ENCODE measurements at regions not wholly inside any gene's neighbourhood (a gene's known extent, or its start where the extent isn't known, plus 50 kb on each side); places are given as distances from the start of the nearest gene placed in this dataset.
A peak's percentile ranks its signal among the peaks of the same experiment; 100 is the strongest.
"Not testable (repeated sequence)": the region's sequence is repeated elsewhere in the genome, so short reads cannot be mapped to it uniquely, and the experiment has no call there.

DNA sequence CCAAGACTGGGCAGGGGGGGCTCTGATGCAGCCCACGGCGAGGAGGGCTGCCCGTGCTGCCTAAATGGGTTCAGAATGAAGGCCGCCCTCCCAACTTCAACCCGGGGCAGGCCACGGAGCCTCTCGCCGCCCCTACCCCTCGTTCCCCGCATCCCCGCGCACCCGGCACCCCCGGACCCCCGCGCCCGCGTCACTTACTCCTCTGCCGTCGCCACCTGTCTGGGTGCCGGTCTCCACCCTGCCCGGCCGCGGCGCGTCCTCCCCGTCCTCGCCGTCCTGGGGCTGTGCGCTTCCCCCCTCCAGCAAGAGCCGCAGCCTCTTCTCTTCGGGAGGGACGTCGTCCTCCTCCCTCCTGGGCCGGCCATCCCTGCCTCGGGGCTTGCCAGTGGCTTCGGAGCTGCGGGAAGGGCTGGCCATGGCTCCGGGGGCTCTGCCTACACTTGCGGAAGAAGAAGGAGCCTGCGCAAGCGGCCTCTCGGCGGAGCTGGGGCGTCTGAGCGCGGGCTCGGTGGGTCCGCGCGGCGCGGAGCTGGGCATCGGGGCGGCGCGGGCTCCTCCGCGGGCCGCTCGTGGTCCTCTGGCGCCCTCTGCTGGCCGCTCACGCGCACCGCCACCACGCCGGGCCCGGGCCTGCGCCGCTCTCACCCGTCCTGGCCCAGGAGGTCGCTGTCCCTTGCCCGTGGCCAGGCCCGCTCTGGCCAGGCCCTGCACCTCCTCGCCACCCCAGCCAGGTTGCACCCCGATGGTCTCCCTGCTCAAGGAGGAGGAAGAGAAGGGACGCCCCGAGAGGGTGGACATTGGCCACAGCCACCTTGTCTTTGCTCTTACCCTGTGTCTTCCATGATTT is 59.3 kb upstream of the CLEC6A start:
- peak; percentile 61 to 90 for DNase-seq (ENCODE audit: low spot score in 2 of 2, unreplicated experiment in 2 of 2)
- not testable (repeated sequence) for H3K9me3 Mint-ChIP-seq, H3K36me3 Mint-ChIP-seq, H3K27ac Mint-ChIP-seq, H3K4me1 Mint-ChIP-seq
- H3K4me3 Mint-ChIP-seq: peak overlapping the region; percentile 71
- TF ChIP-seq, protein P1, sequence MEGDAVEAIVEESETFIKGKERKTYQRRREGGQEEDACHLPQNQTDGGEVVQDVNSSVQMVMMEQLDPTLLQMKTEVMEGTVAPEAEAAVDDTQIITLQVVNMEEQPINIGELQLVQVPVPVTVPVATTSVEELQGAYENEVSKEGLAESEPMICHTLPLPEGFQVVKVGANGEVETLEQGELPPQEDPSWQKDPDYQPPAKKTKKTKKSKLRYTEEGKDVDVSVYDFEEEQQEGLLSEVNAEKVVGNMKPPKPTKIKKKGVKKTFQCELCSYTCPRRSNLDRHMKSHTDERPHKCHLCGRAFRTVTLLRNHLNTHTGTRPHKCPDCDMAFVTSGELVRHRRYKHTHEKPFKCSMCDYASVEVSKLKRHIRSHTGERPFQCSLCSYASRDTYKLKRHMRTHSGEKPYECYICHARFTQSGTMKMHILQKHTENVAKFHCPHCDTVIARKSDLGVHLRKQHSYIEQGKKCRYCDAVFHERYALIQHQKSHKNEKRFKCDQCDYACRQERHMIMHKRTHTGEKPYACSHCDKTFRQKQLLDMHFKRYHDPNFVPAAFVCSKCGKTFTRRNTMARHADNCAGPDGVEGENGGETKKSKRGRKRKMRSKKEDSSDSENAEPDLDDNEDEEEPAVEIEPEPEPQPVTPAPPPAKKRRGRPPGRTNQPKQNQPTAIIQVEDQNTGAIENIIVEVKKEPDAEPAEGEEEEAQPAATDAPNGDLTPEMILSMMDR (IDR thresholded peaks at IDR 0.05; ENCODE audit: unreplicated experiment): peak; percentile 56
- H3K27me3 Mint-ChIP-seq (ENCODE audit: low read depth): peaks cover 34% of the 10 kb centered on the region

DNA sequence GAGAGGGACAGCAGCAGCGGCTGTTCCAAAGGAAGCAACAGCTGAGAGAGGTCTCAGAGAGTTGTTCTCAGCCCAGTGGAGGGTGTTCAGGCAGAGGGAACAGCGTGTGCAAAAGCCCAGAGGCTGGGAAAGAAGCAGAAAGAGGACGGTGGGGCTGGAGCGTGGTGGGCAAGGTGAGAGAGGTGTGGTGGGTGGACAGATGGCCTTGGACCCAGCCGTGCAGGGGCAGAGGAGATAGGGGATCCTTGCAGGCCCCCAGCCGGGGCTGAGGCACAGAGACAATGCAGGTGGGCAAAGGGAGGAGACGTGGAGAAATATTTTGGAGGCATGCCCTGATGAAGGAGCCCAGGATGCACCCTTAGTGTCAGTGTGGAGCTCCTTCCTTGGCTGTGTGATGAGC is 58.4 kb upstream of the CLEC6A start:
- not testable (repeated sequence) for H3K27ac Mint-ChIP-seq; H3K36me3 Mint-ChIP-seq; H3K4me3 Mint-ChIP-seq; H3K9me3 Mint-ChIP-seq; H3K4me1 Mint-ChIP-seq; DNase-seq (ENCODE audit: low spot score in 2 of 2, unreplicated experiment in 2 of 2)
- peaks cover 25% of the 10 kb centered on the region for H3K27me3 Mint-ChIP-seq (ENCODE audit: low read depth)

DNA sequence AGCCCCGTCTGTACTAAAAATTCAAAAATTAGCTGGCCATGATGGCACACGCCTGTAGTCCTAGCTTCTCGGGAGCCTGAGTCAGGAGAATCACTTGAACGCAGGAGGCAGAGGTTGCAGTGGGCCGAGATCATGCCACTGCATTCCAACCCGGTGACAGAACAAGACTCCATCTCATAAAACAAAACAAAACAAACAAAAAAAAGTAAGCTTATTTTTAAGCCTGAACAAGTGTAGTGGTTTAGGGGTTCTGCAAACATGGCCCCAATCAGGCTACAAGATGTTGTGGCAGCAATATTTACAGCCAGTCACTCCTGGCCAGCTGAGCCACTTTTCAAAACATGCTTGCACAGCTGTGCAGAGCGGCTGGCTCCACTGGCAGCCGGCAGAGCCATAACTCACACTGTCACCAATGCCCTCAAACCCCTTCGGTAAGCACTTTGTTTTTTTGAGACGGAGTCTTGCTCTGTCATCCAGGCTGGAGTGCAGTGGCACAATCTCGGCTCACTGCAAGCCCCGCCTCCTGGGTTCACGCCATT is 56.2 kb upstream of the CLEC6A start:
- not testable (repeated sequence) for H3K27ac Mint-ChIP-seq; DNase-seq (ENCODE audit: low spot score in 2 of 2, unreplicated experiment in 2 of 2); H3K4me3 Mint-ChIP-seq; H3K4me1 Mint-ChIP-seq; H3K9me3 Mint-ChIP-seq; H3K36me3 Mint-ChIP-seq
- peaks cover 12% of the 10 kb centered on the region for H3K27me3 Mint-ChIP-seq (ENCODE audit: low read depth)

DNA sequence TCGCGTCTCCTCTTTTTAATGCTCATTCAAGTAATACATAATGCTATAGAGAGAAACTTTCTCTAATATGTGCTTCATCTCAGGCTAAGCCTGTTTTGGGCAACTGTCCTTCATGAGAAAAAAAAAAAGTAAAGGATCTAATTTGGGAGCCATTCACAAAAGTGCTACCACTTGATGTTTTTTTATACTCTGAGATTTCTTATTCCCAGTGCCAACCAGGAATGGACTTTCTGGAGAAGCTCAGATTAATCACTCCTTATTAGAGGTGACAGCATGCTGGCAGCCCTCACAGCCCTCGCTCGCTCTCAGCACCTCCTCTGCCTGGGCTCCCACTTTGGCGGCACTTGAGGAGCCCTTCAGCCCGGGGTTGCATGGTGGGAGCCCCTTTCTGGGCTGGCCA is 51.9 kb upstream of the CLEC6A start:
- not testable (repeated sequence) for H3K27ac Mint-ChIP-seq; H3K27me3 Mint-ChIP-seq (ENCODE audit: low read depth); H3K36me3 Mint-ChIP-seq; DNase-seq (ENCODE audit: low spot score in 2 of 2, unreplicated experiment in 2 of 2); H3K9me3 Mint-ChIP-seq; H3K4me3 Mint-ChIP-seq; H3K4me1 Mint-ChIP-seq

DNA sequence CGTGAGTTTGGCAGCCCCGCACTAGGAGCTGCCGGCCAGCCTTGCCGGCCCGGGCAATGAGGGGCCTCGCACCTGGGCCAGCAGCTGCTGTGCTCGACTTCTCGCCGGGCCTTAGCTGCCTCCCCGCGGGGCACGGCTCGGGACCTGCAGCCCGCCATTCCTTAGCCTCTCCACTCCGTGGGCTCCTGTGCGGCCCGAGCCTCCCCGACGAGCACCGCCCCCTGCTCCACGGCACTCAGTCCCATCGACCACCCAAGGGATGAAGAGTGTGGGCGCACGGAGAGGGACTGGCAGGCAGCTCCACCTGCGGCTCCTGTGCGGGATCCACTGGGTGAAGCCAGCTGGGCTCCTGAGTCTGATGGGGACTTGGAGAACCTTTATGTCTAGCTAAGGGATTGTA is 51.4 kb upstream of the CLEC6A start:
- H3K4me1 Mint-ChIP-seq; DNase-seq (ENCODE audit: low spot score in 2 of 2, unreplicated experiment in 2 of 2); H3K27ac Mint-ChIP-seq; H3K4me3 Mint-ChIP-seq; H3K9me3 Mint-ChIP-seq; H3K36me3 Mint-ChIP-seq; H3K27me3 Mint-ChIP-seq (ENCODE audit: low read depth): not testable (repeated sequence)

All from mesothelial cell of epicardium (in vitro differentiated cells).